ENCODE measurements at regions not wholly inside any gene's neighbourhood (a gene's known extent, or its start where the extent isn't known, plus 50 kb on each side); places are given as distances from the start of the nearest gene placed in this dataset.

GRCh38 chr6:9085054-9085708 is 649.8 kb upstream of the SLC35B3 start:
- no peaks in the 10 kb centered on the region for H3K36me3 ChIP-seq
- no peak for TF ChIP-seq CTCF (IDR thresholded peaks at IDR 0.05; ENCODE audit: low read depth, low read length)
- H3K9me3 ChIP-seq (ENCODE audit: low read depth): no peaks in the 10 kb centered on the region
- H3K27ac ChIP-seq: no peak overlapping the region
- no peak overlapping the region for H3K4me3 ChIP-seq
- H3K4me1 ChIP-seq (ENCODE audit: low read depth): no peaks in the 10 kb centered on the region
- H3K27me3 ChIP-seq: no peaks in the 10 kb centered on the region
- no peak for DNase-seq (ENCODE audit: low read depth in 1 of 2, low spot score in 1 of 2)

- Histone ChIP-seq H3K27ac (no peak overlapping the region), H3K4me1 (ENCODE audit: low read depth) (no peaks in the 10 kb centered on the region), H3K27me3 (no peaks in the 10 kb centered on the region), H3K9me3 (ENCODE audit: low read depth) (no peaks in the 10 kb centered on the region), H3K36me3 (no peaks in the 10 kb centered on the region), H3K4me3 (no peak overlapping the region)
- no peak for TF ChIP-seq CTCF (IDR thresholded peaks at IDR 0.05; ENCODE audit: low read depth, low read length)
- DNase-seq (ENCODE audit: low read depth in 1 of 2, low spot score in 1 of 2): no peak
Measured at GRCh38 chr6:9083108-9083507, 647.8 kb upstream of the SLC35B3 start.

- no peaks in the 10 kb centered on the region for H3K4me1 ChIP-seq (ENCODE audit: low read depth)
- H3K27ac ChIP-seq: no peak overlapping the region
- no peaks in the 10 kb centered on the region for H3K36me3 ChIP-seq
- H3K9me3 ChIP-seq (ENCODE audit: low read depth): no peaks in the 10 kb centered on the region
- no peak for DNase-seq (ENCODE audit: low read depth in 1 of 2, low spot score in 1 of 2)
- H3K4me3 ChIP-seq: no peak overlapping the region
- TF ChIP-seq CTCF (IDR thresholded peaks at IDR 0.05; ENCODE audit: low read depth, low read length): no peak
- H3K27me3 ChIP-seq: no peaks in the 10 kb centered on the region
Measured at GRCh38 chr6:9066726-9067125, 631.4 kb upstream of the SLC35B3 start.

- TF ChIP-seq CTCF (IDR thresholded peaks at IDR 0.05; ENCODE audit: low read depth, low read length): no peak
- no peaks in the 10 kb centered on the region for H3K4me1 ChIP-seq (ENCODE audit: low read depth)
- no peak for DNase-seq (ENCODE audit: low read depth in 1 of 2, low spot score in 1 of 2)
- no peaks in the 10 kb centered on the region for H3K36me3 ChIP-seq
- no peaks in the 10 kb centered on the region for H3K9me3 ChIP-seq (ENCODE audit: low read depth)
- H3K27me3 ChIP-seq: no peaks in the 10 kb centered on the region
- no peak overlapping the region for H3K4me3 ChIP-seq
- no peak overlapping the region for H3K27ac ChIP-seq
Measured at GRCh38 chr6:9064156-9064555, 628.8 kb upstream of the SLC35B3 start.

GRCh38 chr6:9062596-9062995 is 627.3 kb upstream of the SLC35B3 start:
- no peak for TF ChIP-seq CTCF (IDR thresholded peaks at IDR 0.05; ENCODE audit: low read depth, low read length)
- Histone ChIP-seq H3K4me1 (ENCODE audit: low read depth) (no peaks in the 10 kb centered on the region), H3K36me3 (no peaks in the 10 kb centered on the region), H3K27me3 (no peaks in the 10 kb centered on the region), H3K9me3 (ENCODE audit: low read depth) (no peaks in the 10 kb centered on the region), H3K4me3 (no peak overlapping the region), H3K27ac (no peak overlapping the region)
- DNase-seq (ENCODE audit: low read depth in 1 of 2, low spot score in 1 of 2): no peak
